Bronchial epithelial cell (primary cell): ENCODE measurements at regions not wholly inside any gene's neighbourhood (a gene's known extent, or its start where the extent isn't known, plus 50 kb on each side); places are given as distances from the start of the nearest gene placed in this dataset.

Experiments
- DNase-seq: peaks from one replicate; pipeline ENCODE4 v3.0.0-alpha.2; 2010; ENCODE audit warnings: low read depth
- FAIRE-seq: peaks from 2 replicates; lab custom pipeline; 2011; peaks lifted over from hg19 to GRCh38; lab: Jason Lieb, UNC
- H3K27me3 ChIP-seq: 2 replicates; pipeline ENCODE4 v1.5.1; 2011; ENCODE audit warnings: low read length; ENCODE audit not compliant: control insufficient read depth, insufficient read depth
- H3K36me3 ChIP-seq: 2 replicates; pipeline ENCODE4 v1.5.1; 2011; ENCODE audit warnings: low read length; ENCODE audit not compliant: control insufficient read depth, insufficient read depth
- H3K4me3 ChIP-seq: 2 replicates; pipeline ENCODE4 v1.5.1; 2011; ENCODE audit warnings: mild to moderate bottlenecking, low read depth, low read length, control low read depth
- TF ChIP-seq, protein P1 (sequence below): IDR thresholded peaks from 2 replicates; pipeline ENCODE4 v1.5.1; 2011; ENCODE audit warnings: mild to moderate bottlenecking, moderate library complexity, low read length, control low read depth, inconsistent platforms; ENCODE audit not compliant: insufficient read depth, severe bottlenecking

DNA sequence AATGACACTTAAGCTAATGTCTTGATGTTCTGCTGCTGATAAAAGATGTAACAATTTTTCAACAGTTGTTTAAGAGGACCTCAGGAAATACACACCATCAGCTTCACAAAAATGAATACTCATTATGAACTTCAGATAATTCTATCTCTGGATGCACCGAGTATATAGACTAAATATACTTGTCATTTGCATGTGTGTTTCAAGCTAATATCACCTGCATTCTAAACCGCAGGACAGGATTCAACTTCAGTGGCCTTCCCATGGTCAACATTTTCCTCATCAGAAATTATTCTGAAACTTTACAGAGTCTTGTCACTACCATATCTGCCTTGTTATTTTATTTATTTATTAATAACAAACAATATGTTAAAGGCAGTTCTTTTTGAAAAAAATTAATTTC, 717.0 kb upstream of the CCDC179 start:
- Histone ChIP-seq H3K27me3 (no peaks in the 10 kb centered on the region), H3K36me3 (no peaks in the 10 kb centered on the region), H3K4me3 (no peak overlapping the region)
- TF ChIP-seq, protein P1, sequence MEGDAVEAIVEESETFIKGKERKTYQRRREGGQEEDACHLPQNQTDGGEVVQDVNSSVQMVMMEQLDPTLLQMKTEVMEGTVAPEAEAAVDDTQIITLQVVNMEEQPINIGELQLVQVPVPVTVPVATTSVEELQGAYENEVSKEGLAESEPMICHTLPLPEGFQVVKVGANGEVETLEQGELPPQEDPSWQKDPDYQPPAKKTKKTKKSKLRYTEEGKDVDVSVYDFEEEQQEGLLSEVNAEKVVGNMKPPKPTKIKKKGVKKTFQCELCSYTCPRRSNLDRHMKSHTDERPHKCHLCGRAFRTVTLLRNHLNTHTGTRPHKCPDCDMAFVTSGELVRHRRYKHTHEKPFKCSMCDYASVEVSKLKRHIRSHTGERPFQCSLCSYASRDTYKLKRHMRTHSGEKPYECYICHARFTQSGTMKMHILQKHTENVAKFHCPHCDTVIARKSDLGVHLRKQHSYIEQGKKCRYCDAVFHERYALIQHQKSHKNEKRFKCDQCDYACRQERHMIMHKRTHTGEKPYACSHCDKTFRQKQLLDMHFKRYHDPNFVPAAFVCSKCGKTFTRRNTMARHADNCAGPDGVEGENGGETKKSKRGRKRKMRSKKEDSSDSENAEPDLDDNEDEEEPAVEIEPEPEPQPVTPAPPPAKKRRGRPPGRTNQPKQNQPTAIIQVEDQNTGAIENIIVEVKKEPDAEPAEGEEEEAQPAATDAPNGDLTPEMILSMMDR, result no peak
- no peak for DNase-seq
- no peak for FAIRE-seq

DNA sequence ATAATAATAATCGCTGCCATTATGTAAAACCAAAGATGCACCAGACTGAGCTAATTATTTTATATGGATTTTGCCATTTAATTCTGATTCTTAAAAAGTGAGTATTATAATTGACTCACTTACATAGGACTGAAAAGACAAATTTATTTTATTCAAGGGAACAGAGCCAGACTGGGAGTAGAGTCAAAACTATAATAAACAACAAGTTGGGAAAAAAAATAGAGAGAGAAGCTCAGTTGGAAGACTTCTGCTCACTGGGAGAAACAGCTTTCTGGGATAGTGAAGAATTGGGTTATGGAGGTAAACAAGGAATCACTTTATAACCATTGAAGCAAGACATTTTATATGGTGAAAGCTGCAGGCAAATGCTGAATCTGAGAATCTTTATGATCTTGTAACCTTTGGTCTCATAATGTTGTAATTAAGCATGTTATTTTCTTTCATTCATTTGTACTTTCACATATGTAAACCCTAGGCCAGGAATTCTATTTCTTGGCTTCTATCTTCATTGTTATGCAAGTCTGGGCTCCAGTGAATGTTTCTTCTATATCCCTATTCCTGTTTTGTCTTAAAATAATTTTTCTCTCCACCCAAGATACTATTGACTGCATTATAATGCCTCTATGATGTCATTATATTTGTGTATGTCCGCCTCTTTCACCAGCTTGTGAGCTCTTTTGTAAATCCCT, 725.3 kb upstream of the CCDC179 start:
- no peaks in the 10 kb centered on the region for H3K27me3 ChIP-seq
- H3K36me3 ChIP-seq, result no peaks in the 10 kb centered on the region
- TF ChIP-seq, protein P1, result no peak
- H3K4me3 ChIP-seq, result no peak overlapping the region
- no peak for FAIRE-seq
- no peak for DNase-seq

DNA sequence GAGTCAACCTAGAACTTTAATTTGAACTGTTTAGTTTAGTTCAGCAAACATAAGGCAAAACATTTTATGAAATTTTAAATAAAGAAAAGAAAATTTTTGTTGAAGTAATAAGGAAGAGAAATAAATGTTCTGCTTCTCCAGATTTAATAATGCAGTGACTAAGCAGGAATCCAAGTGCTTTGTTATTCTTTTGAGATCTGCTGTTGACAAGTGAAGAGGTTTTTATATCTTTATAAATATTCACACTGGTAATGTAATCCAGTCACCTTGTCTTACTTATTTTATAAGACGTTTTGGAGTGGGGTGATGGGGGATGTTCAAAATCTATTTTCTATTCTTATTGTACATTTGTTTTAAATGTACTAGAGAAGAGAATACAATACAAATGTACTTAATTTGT, 725.9 kb upstream of the CCDC179 start:
- H3K27me3 ChIP-seq, result no peaks in the 10 kb centered on the region
- no peak for DNase-seq
- H3K36me3 ChIP-seq, result no peaks in the 10 kb centered on the region
- TF ChIP-seq, protein P1, result no peak
- H3K4me3 ChIP-seq, result no peak overlapping the region
- FAIRE-seq, result no peak

DNA sequence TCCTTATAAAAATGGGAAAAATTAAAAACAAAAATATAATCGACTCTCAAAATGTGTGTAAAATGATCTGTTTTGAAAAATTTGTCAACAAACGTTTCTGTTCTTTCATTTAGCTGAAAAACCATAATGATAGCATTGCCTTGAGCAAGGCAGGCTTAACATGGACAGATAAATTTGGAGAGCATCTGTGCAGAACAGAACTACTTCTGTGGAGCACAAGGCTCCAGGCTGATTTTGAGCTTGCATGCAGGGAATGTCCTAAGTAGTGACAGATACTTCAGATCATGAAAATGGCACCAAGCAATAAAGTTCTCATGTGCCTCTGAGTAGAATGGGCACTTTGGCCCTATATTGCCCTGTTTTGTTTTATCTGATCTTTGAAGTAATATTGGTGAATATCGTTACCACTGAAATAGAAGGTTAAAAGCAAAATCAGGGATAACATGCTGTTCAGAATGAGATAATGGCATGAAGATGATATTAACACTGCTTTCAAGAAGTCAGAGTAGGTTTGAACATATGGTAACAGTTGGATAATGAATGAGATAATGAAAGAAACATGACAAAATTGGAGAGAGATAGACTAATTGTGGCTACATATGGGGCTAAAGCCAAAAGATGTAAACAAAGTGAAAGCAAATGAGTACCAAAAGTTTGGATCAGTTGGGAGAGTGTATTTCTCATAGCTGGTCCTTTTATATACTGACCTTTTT, 730.5 kb upstream of the CCDC179 start:
- TF ChIP-seq, protein P1, result no peak
- no peak overlapping the region for H3K4me3 ChIP-seq
- no peaks in the 10 kb centered on the region for H3K36me3 ChIP-seq
- DNase-seq (no peak), FAIRE-seq (no peak)
- H3K27me3 ChIP-seq, result no peaks in the 10 kb centered on the region

DNA sequence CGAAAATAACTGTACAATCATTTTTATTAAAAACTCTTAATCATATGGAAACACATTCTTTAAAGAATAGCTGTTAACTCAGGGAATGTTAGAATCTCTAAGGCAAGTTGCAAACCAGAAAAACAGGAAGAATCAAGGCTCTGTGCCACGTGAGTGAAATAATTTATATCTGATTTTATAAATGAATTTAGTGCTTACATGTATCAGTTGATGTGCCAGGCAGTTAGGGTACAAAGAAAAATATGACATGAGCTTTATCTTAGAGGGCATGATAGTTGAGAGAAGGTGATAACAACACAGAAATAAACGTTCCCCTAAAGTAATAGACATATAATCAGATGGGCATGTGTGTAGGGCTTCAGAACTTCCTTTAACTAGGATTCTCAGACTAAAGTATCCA, 734.5 kb upstream of the CCDC179 start:
- H3K4me3 ChIP-seq, result no peak overlapping the region
- DNase-seq, result no peak
- no peak for FAIRE-seq
- no peaks in the 10 kb centered on the region for H3K36me3 ChIP-seq
- no peaks in the 10 kb centered on the region for H3K27me3 ChIP-seq
- TF ChIP-seq, protein P1, result no peak
